Activated naive CD4-positive, alpha-beta T cell treated with anti-CD3 and anti-CD28 coated beads for 36 hours (primary cell): ENCODE measurements at regions not wholly inside any gene's neighbourhood (a gene's known extent, or its start where the extent isn't known, plus 50 kb on each side); places are given as distances from the start of the nearest gene placed in this dataset.

Source experiments
- CTCF ChIA-PET: fragments of 350-600 bp; sonication (Branson Sonifier 250); formaldehyde crosslinking; loops from one replicate; lab custom pipeline; 2021; ENCODE audit warnings: antibody characterized with exemption; lab: Charles Lee
- DNase-seq: peaks from one replicate; pipeline ENCODE4 v3.0.0-alpha.2; 2020
- H3K27ac Mint-ChIP-seq: one replicate; pipeline ENCODE4 v1.8.0; 2021; ENCODE audit warnings: mild to moderate bottlenecking, mixed read lengths
- H3K27me3 Mint-ChIP-seq: one replicate; pipeline ENCODE4 v1.8.0; 2021; ENCODE audit warnings: low read depth, mixed read lengths
- H3K36me3 Mint-ChIP-seq: one replicate; pipeline ENCODE4 v1.8.0; 2021; ENCODE audit warnings: low read depth, mixed read lengths
- H3K4me1 Mint-ChIP-seq: one replicate; pipeline ENCODE4 v1.8.0; 2021; ENCODE audit warnings: low read depth, mixed read lengths
- H3K4me3 Mint-ChIP-seq: one replicate; pipeline ENCODE4 v1.8.0; 2021; ENCODE audit warnings: mild to moderate bottlenecking, moderate library complexity, mixed read lengths
- H3K9me3 Mint-ChIP-seq: one replicate; pipeline ENCODE4 v1.8.0; 2021; ENCODE audit warnings: mixed read lengths
- intact Hi-C: fragments of 100-400 bp; cut with micrococcal nuclease; formaldehyde crosslinking; loops from one replicate; pipeline ENCODE4 v1.15.1; 2023

GRCh38 chr3:77873598-77873997, 833.7 kb downstream of the ROBO2 start:
- intact Hi-C loops: no loop called here
- H3K27ac Mint-ChIP-seq: no peak overlapping the region
- no peaks in the 10 kb centered on the region for H3K36me3 Mint-ChIP-seq
- no peaks in the 10 kb centered on the region for H3K4me1 Mint-ChIP-seq
- CTCF ChIA-PET: no interaction called here
- H3K4me3 Mint-ChIP-seq: no peak overlapping the region
- H3K9me3 Mint-ChIP-seq: peaks cover 20% of the 10 kb centered on the region
- no peak for DNase-seq
- H3K27me3 Mint-ChIP-seq: no peaks in the 10 kb centered on the region

- intact Hi-C loops: no loop called here
- H3K27me3 Mint-ChIP-seq: no peaks in the 10 kb centered on the region
- peaks cover 4% of the 10 kb centered on the region for H3K9me3 Mint-ChIP-seq
- CTCF ChIA-PET: no interaction called here
- H3K36me3 Mint-ChIP-seq: no peaks in the 10 kb centered on the region
- H3K4me3 Mint-ChIP-seq: no peak overlapping the region
- no peak for DNase-seq
- H3K4me1 Mint-ChIP-seq: no peaks in the 10 kb centered on the region
- no peak overlapping the region for H3K27ac Mint-ChIP-seq
Observed at GRCh38 chr3:77885381-77885780, 845.5 kb downstream of the ROBO2 start.

DNA sequence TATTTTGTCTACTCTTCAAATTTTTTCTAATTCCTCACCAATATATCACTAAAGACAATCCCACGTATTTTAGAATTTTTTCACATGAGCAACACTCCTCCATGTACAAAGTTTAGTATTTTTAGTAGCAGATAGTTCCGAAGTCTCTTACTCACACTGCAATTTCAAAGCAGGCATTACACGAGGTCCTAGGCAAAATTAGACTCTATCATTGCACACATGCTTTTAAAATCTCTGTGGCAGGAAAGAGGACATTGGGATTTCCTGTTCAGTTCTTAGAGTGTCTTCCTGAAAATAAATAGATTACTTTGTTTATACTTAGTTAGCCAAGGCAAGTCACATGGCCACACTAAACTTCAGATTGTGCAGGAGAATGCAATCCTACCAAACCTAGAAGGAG, 847.7 kb downstream of the ROBO2 start:
- H3K9me3 Mint-ChIP-seq: peaks cover 4% of the 10 kb centered on the region

GRCh38 chr3:77889616-77890015, 849.7 kb downstream of the ROBO2 start:
- H3K9me3 Mint-ChIP-seq: peaks cover 6% of the 10 kb centered on the region
- no peaks in the 10 kb centered on the region for H3K4me1 Mint-ChIP-seq
- DNase-seq: no peak
- H3K36me3 Mint-ChIP-seq: no peaks in the 10 kb centered on the region
- no peak overlapping the region for H3K4me3 Mint-ChIP-seq
- CTCF ChIA-PET: no interaction called here
- H3K27me3 Mint-ChIP-seq: no peaks in the 10 kb centered on the region
- intact Hi-C loops: loop anchor here (5.0 kb wide), 1 partner anchor 708 kb away; no protein-coding TSS in a partner anchor
- H3K27ac Mint-ChIP-seq: no peak overlapping the region

More for the DNA sequence above, 847.7 kb downstream of the ROBO2 start:
- CTCF ChIA-PET: no interaction called here
- no peaks in the 10 kb centered on the region for H3K36me3 Mint-ChIP-seq
- no peak overlapping the region for H3K27ac Mint-ChIP-seq
- intact Hi-C loops: no loop called here
- H3K27me3 Mint-ChIP-seq: no peaks in the 10 kb centered on the region
- no peaks in the 10 kb centered on the region for H3K4me1 Mint-ChIP-seq
- DNase-seq: no peak
- H3K4me3 Mint-ChIP-seq: no peak overlapping the region

DNA sequence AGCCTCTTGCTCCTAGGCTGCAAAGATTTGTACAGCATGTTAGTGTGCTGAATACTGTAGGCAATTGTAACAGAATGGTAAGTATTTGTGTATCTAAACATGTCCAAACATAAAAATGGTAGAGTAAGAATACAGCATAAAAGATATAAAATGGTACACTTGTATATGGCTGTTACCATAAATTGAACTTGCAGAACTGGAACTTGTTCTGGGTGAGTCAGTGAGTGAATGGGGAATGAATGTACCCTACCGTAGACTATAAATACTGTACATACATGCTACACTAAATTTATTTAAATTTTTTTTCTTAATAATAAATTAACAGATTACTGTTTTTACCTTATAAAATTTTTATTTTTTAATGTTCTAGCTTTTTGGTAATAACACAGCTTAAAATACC, 858.7 kb downstream of the ROBO2 start:
- H3K4me3 Mint-ChIP-seq: no peak overlapping the region
- H3K36me3 Mint-ChIP-seq: no peaks in the 10 kb centered on the region
- DNase-seq: no peak
- H3K4me1 Mint-ChIP-seq: no peaks in the 10 kb centered on the region
- CTCF ChIA-PET: no interaction called here
- no peaks in the 10 kb centered on the region for H3K27me3 Mint-ChIP-seq
- intact Hi-C loops: no loop called here
- H3K9me3 Mint-ChIP-seq: peaks cover 15% of the 10 kb centered on the region
- H3K27ac Mint-ChIP-seq: no peak overlapping the region

DNA sequence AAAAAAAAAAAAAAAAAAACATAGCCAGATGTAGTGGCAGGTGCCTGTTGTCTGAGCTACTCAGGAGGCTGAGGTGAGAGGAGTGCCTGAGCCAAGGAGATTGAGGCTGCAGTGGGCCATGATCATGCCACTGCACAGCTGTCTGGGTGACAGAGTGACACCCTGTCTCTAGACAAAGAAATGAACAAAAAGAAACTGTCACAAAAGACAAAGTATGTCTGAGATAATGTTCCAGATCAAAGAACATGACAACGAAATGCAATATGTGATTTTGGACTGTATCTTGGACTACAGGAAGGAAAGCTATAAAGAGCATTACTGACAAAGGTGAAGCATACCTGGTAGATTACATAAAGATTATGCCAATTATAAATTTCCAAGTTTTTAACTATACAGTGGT, 862.8 kb downstream of the ROBO2 start:
- no peak for DNase-seq
- Mint-ChIP-seq H3K27ac (no peak overlapping the region), H3K4me3 (no peak overlapping the region), H3K27me3 (no peaks in the 10 kb centered on the region), H3K4me1 (no peaks in the 10 kb centered on the region), H3K9me3 (peaks cover 11% of the 10 kb centered on the region), H3K36me3 (no peaks in the 10 kb centered on the region)
- intact Hi-C loops: no loop called here
- CTCF ChIA-PET: no interaction called here

- intact Hi-C loops: no loop called here
- CTCF ChIA-PET: no interaction called here
- Mint-ChIP-seq H3K4me3 (no peak overlapping the region), H3K27ac (no peak overlapping the region), H3K36me3 (no peaks in the 10 kb centered on the region), H3K9me3 (peaks cover 9% of the 10 kb centered on the region), H3K4me1 (no peaks in the 10 kb centered on the region), H3K27me3 (no peaks in the 10 kb centered on the region)
- no peak for DNase-seq
Observed at GRCh38 chr3:77906102-77906709, 866.3 kb downstream of the ROBO2 start.

- Mint-ChIP-seq H3K9me3 (peaks cover 1% of the 10 kb centered on the region), H3K4me1 (no peaks in the 10 kb centered on the region), H3K4me3 (no peak overlapping the region), H3K36me3 (no peaks in the 10 kb centered on the region), H3K27ac (no peak overlapping the region), H3K27me3 (no peaks in the 10 kb centered on the region)
- intact Hi-C loops: no loop called here
- no peak for DNase-seq
- CTCF ChIA-PET: no interaction called here
Observed at GRCh38 chr3:77913524-77914174, 873.8 kb downstream of the ROBO2 start.

GRCh38 chr3:77915336-77915735, 875.4 kb downstream of the ROBO2 start:
- Mint-ChIP-seq H3K9me3 (peaks cover 3% of the 10 kb centered on the region), H3K27ac (no peak overlapping the region), H3K36me3 (no peaks in the 10 kb centered on the region), H3K27me3 (no peaks in the 10 kb centered on the region), H3K4me1 (no peaks in the 10 kb centered on the region), H3K4me3 (no peak overlapping the region)
- CTCF ChIA-PET: no interaction called here
- DNase-seq: no peak
- intact Hi-C loops: no loop called here

- DNase-seq: no peak
- H3K27ac Mint-ChIP-seq: no peak overlapping the region
- no peaks in the 10 kb centered on the region for H3K36me3 Mint-ChIP-seq
- H3K4me3 Mint-ChIP-seq: no peak overlapping the region
- H3K27me3 Mint-ChIP-seq: no peaks in the 10 kb centered on the region
- intact Hi-C loops: no loop called here
- no peaks in the 10 kb centered on the region for H3K4me1 Mint-ChIP-seq
- CTCF ChIA-PET: no interaction called here
- peaks cover 3% of the 10 kb centered on the region for H3K9me3 Mint-ChIP-seq
Observed at GRCh38 chr3:77917225-77917624, 877.3 kb downstream of the ROBO2 start.

DNA sequence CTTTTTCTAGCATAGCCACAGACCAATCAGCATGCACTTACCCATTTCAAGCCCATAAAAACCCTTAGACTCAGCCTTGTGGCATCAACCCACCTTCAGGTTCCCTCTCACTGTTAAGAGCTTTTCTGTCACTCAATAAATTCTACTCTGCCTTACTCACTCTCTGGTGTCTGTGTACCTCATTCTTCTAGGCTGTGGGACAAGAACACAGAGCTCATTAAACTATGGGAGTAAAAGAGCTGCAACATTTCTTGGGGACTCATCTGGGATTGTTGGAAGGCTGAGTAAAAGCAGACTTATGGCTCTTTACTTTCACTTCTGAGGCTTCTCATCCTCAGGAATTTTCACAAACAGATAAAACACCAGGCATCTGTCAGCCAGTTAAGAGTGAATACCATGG, 879.3 kb downstream of the ROBO2 start:
- Mint-ChIP-seq H3K4me1 (no peaks in the 10 kb centered on the region), H3K9me3 (peaks cover 3% of the 10 kb centered on the region), H3K36me3 (no peaks in the 10 kb centered on the region), H3K4me3 (no peak overlapping the region), H3K27me3 (no peaks in the 10 kb centered on the region), H3K27ac (no peak overlapping the region)
- DNase-seq: no peak
- CTCF ChIA-PET: no interaction called here
- intact Hi-C loops: no loop called here

DNA sequence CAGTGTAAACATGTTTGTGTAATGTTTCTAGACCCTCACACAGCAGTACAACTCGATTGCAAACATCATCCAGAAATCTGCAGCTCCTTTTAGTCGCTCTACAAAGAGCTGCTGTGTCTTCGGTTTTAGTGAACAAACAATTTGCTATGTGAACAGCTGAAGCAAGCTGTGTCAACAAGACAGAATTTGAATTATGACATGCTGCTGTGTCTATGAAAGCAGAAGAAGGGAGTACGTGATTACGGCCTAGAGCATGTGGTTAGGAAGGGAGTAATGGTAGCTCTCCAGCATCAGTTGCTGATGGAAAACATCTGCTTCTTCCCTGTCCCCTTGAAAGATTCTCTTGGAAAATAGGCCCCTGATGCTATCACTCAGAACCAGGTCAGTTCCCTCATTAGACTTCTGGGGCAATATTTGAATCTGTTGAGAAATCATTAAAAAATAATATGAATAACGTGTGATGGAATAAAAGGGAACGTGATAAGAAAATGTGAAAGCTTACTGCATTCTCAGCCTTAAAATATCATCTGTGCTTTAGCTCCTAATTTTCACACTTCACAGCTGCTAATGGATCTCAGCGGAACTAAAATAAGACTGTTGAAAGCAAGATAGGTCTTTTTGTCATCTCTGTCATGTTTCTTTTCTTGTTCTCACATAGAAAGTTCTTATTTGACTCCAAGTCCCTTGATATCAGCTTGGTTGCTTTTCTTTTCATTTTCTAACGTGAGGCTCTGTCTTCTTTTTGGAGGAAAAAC, 891.5 kb downstream of the ROBO2 start:
- no peaks in the 10 kb centered on the region for H3K27me3 Mint-ChIP-seq
- no peaks in the 10 kb centered on the region for H3K36me3 Mint-ChIP-seq
- H3K27ac Mint-ChIP-seq: no peak overlapping the region
- no peaks in the 10 kb centered on the region for H3K4me1 Mint-ChIP-seq
- CTCF ChIA-PET: no interaction called here
- H3K9me3 Mint-ChIP-seq: peaks cover 15% of the 10 kb centered on the region
- no peak overlapping the region for H3K4me3 Mint-ChIP-seq
- no peak for DNase-seq
- intact Hi-C loops: no loop called here

DNA sequence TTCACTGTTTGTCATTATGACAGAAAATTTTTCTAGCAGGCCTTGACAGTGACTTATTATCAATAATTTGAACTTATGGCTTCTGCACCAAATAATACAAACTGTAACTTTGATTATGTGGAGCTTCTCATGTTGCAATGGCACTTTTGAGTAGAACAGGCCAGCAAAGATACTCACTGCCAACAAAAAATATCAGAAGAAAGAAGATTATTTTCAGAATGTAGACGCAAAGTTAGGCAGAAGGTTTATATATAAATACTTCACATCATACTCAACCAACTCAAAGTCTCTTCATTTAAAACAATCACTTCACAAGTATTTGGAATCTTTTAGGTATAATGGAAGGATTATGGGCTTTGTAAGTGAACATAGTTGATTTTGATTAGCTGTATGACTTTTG, 893.0 kb downstream of the ROBO2 start:
- CTCF ChIA-PET: no interaction called here
- Mint-ChIP-seq H3K27ac (no peak overlapping the region), H3K27me3 (no peaks in the 10 kb centered on the region), H3K36me3 (no peaks in the 10 kb centered on the region), H3K4me3 (no peak overlapping the region), H3K9me3 (peaks cover 13% of the 10 kb centered on the region), H3K4me1 (no peaks in the 10 kb centered on the region)
- DNase-seq: no peak
- intact Hi-C loops: no loop called here
